GM23338 (cell line): ENCODE measurements at regions not wholly inside any gene's neighbourhood (a gene's known extent, or its start where the extent isn't known, plus 50 kb on each side); places are given as distances from the start of the nearest gene placed in this dataset.

Source experiments
- CREB1 ChIP-seq: fragments of 250-450 bp; sonication (Bioruptor Pico); IDR thresholded peaks from 2 replicates; pipeline ENCODE4 v1.5.0; 2020; ENCODE audit warnings: low read depth, mild to moderate bottlenecking, moderate library complexity
- EZH2 ChIP-seq: fragments of 200-600 bp; sonication (generic); IDR thresholded peaks from one replicate; pipeline ENCODE4 v1.8.0; 2017; ENCODE audit warnings: antibody characterized with exemption, mild to moderate bottlenecking, low read depth; ENCODE audit not compliant: unreplicated experiment
- EZH2phosphoT487 ChIP-seq: fragments of 200-600 bp; sonication (generic); IDR thresholded peaks from one replicate; pipeline ENCODE4 v1.8.1; 2018; ENCODE audit warnings: antibody characterized with exemption; ENCODE audit not compliant: unreplicated experiment
- NANOG ChIP-seq: IDR thresholded peaks from 2 replicates; pipeline ENCODE4 v1.6.1; 2016; ENCODE audit warnings: antibody characterized with exemption, borderline replicate concordance
- POLR2AphosphoS5 ChIP-seq: IDR thresholded peaks from 2 replicates; pipeline ENCODE4 v1.6.1; 2016; ENCODE audit warnings: antibody characterized with exemption, low read depth
- ZNF331 ChIP-seq: fragments of 250-450 bp; sonication (Bioruptor Pico); IDR thresholded peaks from 2 replicates; pipeline ENCODE4 v1.5.0; 2020; ENCODE audit warnings: low read depth, mild to moderate bottlenecking, moderate library complexity
- TF ChIP-seq, protein P1 (sequence below), 2 experiments: fragments of 200-600 bp in 1 of 2; sonication (generic) in 1 of 2; conservative IDR thresholded peaks; 2 replicates each; pipeline versions ENCODE4 v1.5.1 to v1.6.1; 2016 to 2017; ENCODE audit warnings: antibody characterized with exemption in 2 of 2, low read depth in 2 of 2, mild to moderate bottlenecking in 2 of 2, moderate library complexity in 1 of 2
- TF ChIP-seq, protein P2 (sequence below): IDR thresholded peaks from 2 replicates; pipeline ENCODE4 v1.6.1; 2016; ENCODE audit warnings: antibody characterized with exemption
- TF ChIP-seq, protein P3 (sequence below): IDR thresholded peaks from one replicate; pipeline ENCODE4 v1.6.1; 2018; ENCODE audit warnings: antibody characterized with exemption; ENCODE audit not compliant: unreplicated experiment

DNA sequence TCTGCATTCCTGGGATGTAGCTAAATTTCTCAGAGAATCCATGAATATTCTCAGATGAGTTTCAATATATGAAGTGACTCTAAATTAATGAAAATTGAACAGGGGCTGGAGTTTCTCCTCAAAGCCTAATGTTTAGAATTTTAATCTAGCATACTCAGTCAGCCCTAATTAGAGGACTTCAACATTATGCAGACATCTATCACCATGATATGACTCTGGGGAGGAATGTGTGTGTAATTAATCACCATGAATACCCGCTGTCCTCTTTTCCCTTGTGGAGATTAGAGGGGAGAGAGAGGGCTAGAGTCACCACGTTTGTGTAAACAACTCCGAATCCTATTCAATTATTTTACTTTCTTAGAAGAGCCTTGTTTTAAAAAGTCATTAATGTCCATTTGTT lies 698.6 kb upstream of the MDGA2 start:
- TF ChIP-seq EZH2phosphoT487 = no peak
- TF ChIP-seq, protein P1, sequence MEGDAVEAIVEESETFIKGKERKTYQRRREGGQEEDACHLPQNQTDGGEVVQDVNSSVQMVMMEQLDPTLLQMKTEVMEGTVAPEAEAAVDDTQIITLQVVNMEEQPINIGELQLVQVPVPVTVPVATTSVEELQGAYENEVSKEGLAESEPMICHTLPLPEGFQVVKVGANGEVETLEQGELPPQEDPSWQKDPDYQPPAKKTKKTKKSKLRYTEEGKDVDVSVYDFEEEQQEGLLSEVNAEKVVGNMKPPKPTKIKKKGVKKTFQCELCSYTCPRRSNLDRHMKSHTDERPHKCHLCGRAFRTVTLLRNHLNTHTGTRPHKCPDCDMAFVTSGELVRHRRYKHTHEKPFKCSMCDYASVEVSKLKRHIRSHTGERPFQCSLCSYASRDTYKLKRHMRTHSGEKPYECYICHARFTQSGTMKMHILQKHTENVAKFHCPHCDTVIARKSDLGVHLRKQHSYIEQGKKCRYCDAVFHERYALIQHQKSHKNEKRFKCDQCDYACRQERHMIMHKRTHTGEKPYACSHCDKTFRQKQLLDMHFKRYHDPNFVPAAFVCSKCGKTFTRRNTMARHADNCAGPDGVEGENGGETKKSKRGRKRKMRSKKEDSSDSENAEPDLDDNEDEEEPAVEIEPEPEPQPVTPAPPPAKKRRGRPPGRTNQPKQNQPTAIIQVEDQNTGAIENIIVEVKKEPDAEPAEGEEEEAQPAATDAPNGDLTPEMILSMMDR (conservative IDR thresholded peaks at IDR 0.05; ENCODE audit: low read depth in 2 of 2) = no peak
- no peak for TF ChIP-seq EZH2
- TF ChIP-seq POLR2AphosphoS5 = no peak
- TF ChIP-seq, protein P2, sequence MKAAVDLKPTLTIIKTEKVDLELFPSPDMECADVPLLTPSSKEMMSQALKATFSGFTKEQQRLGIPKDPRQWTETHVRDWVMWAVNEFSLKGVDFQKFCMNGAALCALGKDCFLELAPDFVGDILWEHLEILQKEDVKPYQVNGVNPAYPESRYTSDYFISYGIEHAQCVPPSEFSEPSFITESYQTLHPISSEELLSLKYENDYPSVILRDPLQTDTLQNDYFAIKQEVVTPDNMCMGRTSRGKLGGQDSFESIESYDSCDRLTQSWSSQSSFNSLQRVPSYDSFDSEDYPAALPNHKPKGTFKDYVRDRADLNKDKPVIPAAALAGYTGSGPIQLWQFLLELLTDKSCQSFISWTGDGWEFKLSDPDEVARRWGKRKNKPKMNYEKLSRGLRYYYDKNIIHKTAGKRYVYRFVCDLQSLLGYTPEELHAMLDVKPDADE = no peak
- TF ChIP-seq, protein P3, sequence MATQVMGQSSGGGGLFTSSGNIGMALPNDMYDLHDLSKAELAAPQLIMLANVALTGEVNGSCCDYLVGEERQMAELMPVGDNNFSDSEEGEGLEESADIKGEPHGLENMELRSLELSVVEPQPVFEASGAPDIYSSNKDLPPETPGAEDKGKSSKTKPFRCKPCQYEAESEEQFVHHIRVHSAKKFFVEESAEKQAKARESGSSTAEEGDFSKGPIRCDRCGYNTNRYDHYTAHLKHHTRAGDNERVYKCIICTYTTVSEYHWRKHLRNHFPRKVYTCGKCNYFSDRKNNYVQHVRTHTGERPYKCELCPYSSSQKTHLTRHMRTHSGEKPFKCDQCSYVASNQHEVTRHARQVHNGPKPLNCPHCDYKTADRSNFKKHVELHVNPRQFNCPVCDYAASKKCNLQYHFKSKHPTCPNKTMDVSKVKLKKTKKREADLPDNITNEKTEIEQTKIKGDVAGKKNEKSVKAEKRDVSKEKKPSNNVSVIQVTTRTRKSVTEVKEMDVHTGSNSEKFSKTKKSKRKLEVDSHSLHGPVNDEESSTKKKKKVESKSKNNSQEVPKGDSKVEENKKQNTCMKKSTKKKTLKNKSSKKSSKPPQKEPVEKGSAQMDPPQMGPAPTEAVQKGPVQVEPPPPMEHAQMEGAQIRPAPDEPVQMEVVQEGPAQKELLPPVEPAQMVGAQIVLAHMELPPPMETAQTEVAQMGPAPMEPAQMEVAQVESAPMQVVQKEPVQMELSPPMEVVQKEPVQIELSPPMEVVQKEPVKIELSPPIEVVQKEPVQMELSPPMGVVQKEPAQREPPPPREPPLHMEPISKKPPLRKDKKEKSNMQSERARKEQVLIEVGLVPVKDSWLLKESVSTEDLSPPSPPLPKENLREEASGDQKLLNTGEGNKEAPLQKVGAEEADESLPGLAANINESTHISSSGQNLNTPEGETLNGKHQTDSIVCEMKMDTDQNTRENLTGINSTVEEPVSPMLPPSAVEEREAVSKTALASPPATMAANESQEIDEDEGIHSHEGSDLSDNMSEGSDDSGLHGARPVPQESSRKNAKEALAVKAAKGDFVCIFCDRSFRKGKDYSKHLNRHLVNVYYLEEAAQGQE = no peak
- no peak for TF ChIP-seq ZNF331
- no peak for TF ChIP-seq CREB1
- TF ChIP-seq NANOG = no peak
